ENCODE measurements at regions not wholly inside any gene's neighbourhood (a gene's known extent, or its start where the extent isn't known, plus 50 kb on each side); places are given as distances from the start of the nearest gene placed in this dataset.
"Not testable (repeated sequence)": the region's sequence is repeated elsewhere in the genome, so short reads cannot be mapped to it uniquely, and the experiment has no call there.

DNA sequence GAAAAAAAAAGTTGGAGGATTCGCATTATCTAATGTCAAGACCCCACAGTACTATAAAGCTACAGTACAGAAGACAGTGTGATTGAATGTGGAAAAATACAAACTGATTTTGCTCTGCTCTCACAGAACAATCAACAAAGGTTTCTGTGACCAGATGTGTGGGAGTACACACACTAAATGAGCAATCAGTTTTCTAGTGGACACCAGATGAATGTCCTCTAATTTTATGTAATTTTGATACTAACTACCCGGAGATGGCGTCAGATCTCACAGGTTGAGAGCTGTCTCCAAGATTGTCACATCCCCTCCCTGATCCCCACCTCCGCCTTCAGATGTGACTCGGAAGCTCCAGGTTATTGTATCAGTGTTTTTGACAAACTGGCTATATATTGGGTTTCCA lies 81.9 kb upstream of the HUWE1 start:
- WGBS (ENCODE audit: insufficient coverage), result no CpG with 5 or more reads among the region's 5 CpGs
- Histone ChIP-seq H3K9me3 (replicated peaks in 1 of 2; ENCODE audit: control insufficient read depth in 1 of 2, insufficient read depth in 1 of 2, low read length in 2 of 2) (no peaks in the 10 kb centered on the region), H3K79me2 (ENCODE audit: insufficient read depth, low read length) (no peaks in the 10 kb centered on the region), H3K4me1 (ENCODE audit: control insufficient read depth in 1 of 2, insufficient read depth in 2 of 2, low read length in 2 of 2) (no peaks in the 10 kb centered on the region), H3K27me3 (ENCODE audit: control insufficient read depth in 2 of 2, insufficient read depth in 2 of 2, low read length in 2 of 2) (no peaks in the 10 kb centered on the region), H3K36me3 (replicated peaks in 1 of 2; ENCODE audit: control insufficient read depth in 1 of 2, insufficient read depth in 2 of 2, low read length in 2 of 2) (no peaks in the 10 kb centered on the region), H4K20me1 (ENCODE audit: insufficient read depth, low read length) (no peaks in the 10 kb centered on the region), H3K4me2 (replicated peaks; ENCODE audit: extremely low read depth, low read length, poor library complexity, severe bottlenecking) (no peak overlapping the region), H3K27ac (ENCODE audit: low read depth in 1 of 2, low read length in 2 of 2) (no peak overlapping the region), H3K4me3 (replicated peaks in 1 of 3; ENCODE audit: low read depth in 2 of 3, low read length in 3 of 3) (no peak overlapping the region), H3K9ac (ENCODE audit: insufficient read depth, low read length, poor library complexity, severe bottlenecking) (no peak overlapping the region), H2AFZ (ENCODE audit: insufficient read depth, low read depth, low read length, poor library complexity, severe bottlenecking) (no peak overlapping the region)
- no peak overlapping the region for H3K27ac Mint-ChIP-seq
- no peaks in the 10 kb centered on the region for H3K4me1 Mint-ChIP-seq
- intact Hi-C loops (cut with micrococcal nuclease), result no loop called here
- no peak for DNase-seq
- peaks cover 0 to 3% (median 0%) of the 10 kb centered on the region in 7 donors for H3K9me3 Mint-ChIP-seq
- TF ChIP-seq CTCF (IDR thresholded peaks at IDR 0.05), result no peak
- H3K36me3 Mint-ChIP-seq, result no peaks in the 10 kb centered on the region
- no peaks in the 10 kb centered on the region for H3K27me3 Mint-ChIP-seq (ENCODE audit: low read depth in 3 of 3)
- H3K4me3 Mint-ChIP-seq, result no peak overlapping the region

DNA sequence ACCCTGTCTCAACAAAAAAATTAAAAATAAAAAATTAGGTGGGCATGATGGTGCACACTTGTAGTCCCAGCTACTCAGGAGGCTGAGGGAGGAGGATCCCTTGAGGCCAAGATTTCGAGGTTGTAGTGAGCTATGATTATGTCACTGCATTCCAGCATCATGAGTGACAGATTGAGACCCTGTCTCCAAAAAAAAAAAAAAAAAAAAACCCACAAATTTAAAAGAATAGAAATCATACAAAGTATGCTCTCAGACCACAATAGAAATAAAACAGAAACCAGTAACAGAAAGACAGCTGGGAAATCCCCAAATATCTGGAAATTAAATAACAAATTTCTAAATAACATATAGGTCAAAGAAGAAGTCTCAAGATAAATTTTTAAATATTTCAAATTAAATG lies 81.0 kb upstream of the HUWE1 start:
- no peaks in the 10 kb centered on the region for H3K27me3 ChIP-seq (ENCODE audit: control insufficient read depth in 2 of 2, insufficient read depth in 2 of 2, low read length in 2 of 2)
- H3K27me3 Mint-ChIP-seq (ENCODE audit: low read depth in 3 of 3), result no peaks in the 10 kb centered on the region
- H3K27ac Mint-ChIP-seq, result no peak overlapping the region
- intact Hi-C loops (cut with micrococcal nuclease), result no loop called here
- no peaks in the 10 kb centered on the region for H3K36me3 Mint-ChIP-seq
- no peaks in the 10 kb centered on the region for H3K36me3 ChIP-seq (replicated peaks in 1 of 2; ENCODE audit: control insufficient read depth in 1 of 2, insufficient read depth in 2 of 2, low read length in 2 of 2)
- H3K9me3 Mint-ChIP-seq, result peaks cover 0 to 4% (median 0%) of the 10 kb centered on the region in 7 donors
- H3K4me1 Mint-ChIP-seq, result no peaks in the 10 kb centered on the region
- H3K4me1 ChIP-seq (ENCODE audit: control insufficient read depth in 1 of 2, insufficient read depth in 2 of 2, low read length in 2 of 2), result no peaks in the 10 kb centered on the region
- no peak overlapping the region for H3K4me2 ChIP-seq (replicated peaks; ENCODE audit: extremely low read depth, low read length, poor library complexity, severe bottlenecking)
- no peak for DNase-seq
- H3K9ac ChIP-seq (ENCODE audit: insufficient read depth, low read length, poor library complexity, severe bottlenecking), result no peak overlapping the region
- no peaks in the 10 kb centered on the region for H3K9me3 ChIP-seq (replicated peaks in 1 of 2; ENCODE audit: control insufficient read depth in 1 of 2, insufficient read depth in 1 of 2, low read length in 2 of 2)
- no peak overlapping the region for H2AFZ ChIP-seq (ENCODE audit: insufficient read depth, low read depth, low read length, poor library complexity, severe bottlenecking)
- H4K20me1 ChIP-seq (ENCODE audit: insufficient read depth, low read length), result no peaks in the 10 kb centered on the region
- TF ChIP-seq CTCF (IDR thresholded peaks at IDR 0.05), result no peak
- no peaks in the 10 kb centered on the region for H3K79me2 ChIP-seq (ENCODE audit: insufficient read depth, low read length)
- H3K27ac ChIP-seq (ENCODE audit: low read depth in 1 of 2, low read length in 2 of 2), result no peak overlapping the region
- WGBS (ENCODE audit: insufficient coverage), result no CpG with 5 or more reads among the region's 1 CpG
- no peak overlapping the region for H3K4me3 ChIP-seq (replicated peaks in 1 of 3; ENCODE audit: low read depth in 2 of 3, low read length in 3 of 3)
- no peak overlapping the region for H3K4me3 Mint-ChIP-seq

- H3K9me3 Mint-ChIP-seq; H3K4me3 ChIP-seq (replicated peaks in 1 of 3; ENCODE audit: low read depth in 2 of 3, low read length in 3 of 3); H3K27ac Mint-ChIP-seq; H3K36me3 Mint-ChIP-seq; H3K9ac ChIP-seq (ENCODE audit: insufficient read depth, low read length, poor library complexity, severe bottlenecking); H3K27me3 ChIP-seq (ENCODE audit: control insufficient read depth in 2 of 2, insufficient read depth in 2 of 2, low read length in 2 of 2); H3K4me1 Mint-ChIP-seq; H3K4me3 Mint-ChIP-seq; H3K27ac ChIP-seq (ENCODE audit: low read depth in 1 of 2, low read length in 2 of 2); H3K79me2 ChIP-seq (ENCODE audit: insufficient read depth, low read length); intact Hi-C loops (cut with micrococcal nuclease); DNase-seq; H2AFZ ChIP-seq (ENCODE audit: insufficient read depth, low read depth, low read length, poor library complexity, severe bottlenecking); H3K36me3 ChIP-seq (replicated peaks in 1 of 2; ENCODE audit: control insufficient read depth in 1 of 2, insufficient read depth in 2 of 2, low read length in 2 of 2); H3K9me3 ChIP-seq (replicated peaks in 1 of 2; ENCODE audit: control insufficient read depth in 1 of 2, insufficient read depth in 1 of 2, low read length in 2 of 2); H4K20me1 ChIP-seq (ENCODE audit: insufficient read depth, low read length); H3K4me2 ChIP-seq (replicated peaks; ENCODE audit: extremely low read depth, low read length, poor library complexity, severe bottlenecking); H3K4me1 ChIP-seq (ENCODE audit: control insufficient read depth in 1 of 2, insufficient read depth in 2 of 2, low read length in 2 of 2): not testable (repeated sequence)
- no CpG with 5 or more reads among the region's 1 CpG for WGBS (ENCODE audit: insufficient coverage)
- peaks cover 0 to 13% (median 0%) of the 10 kb centered on the region in 3 donors for H3K27me3 Mint-ChIP-seq (ENCODE audit: low read depth in 3 of 3)
Measured at GRCh38 chrX:53757181-53757580, 70.7 kb upstream of the HUWE1 start.

All from CD14-positive monocyte (primary cell).